CD4-positive, alpha-beta T cell treated with Interleukin-17A for 4 hours (primary cell): ENCODE measurements at regions not wholly inside any gene's neighbourhood (a gene's known extent, or its start where the extent isn't known, plus 50 kb on each side); places are given as distances from the start of the nearest gene placed in this dataset.
"Not testable (repeated sequence)": the region's sequence is repeated elsewhere in the genome, so short reads cannot be mapped to it uniquely, and the experiment has no call there.

ENCODE experiments used
- DNase-seq: peaks from one replicate; pipeline ENCODE4 v3.0.0-alpha.2; 2020; ENCODE audit warnings: mixed read lengths

- DNase-seq = no peak
Observed at GRCh38 chr1:80218112-80218511, 1211.6 kb upstream of the ADGRL4 start.

- DNase-seq = no peak
Observed at GRCh38 chr1:80217377-80217986, 1211.0 kb upstream of the ADGRL4 start.

- DNase-seq = no peak
Observed at GRCh38 chr1:80214888-80215540, 1208.5 kb upstream of the ADGRL4 start.

GRCh38 chr1:80212948-80213347, 1206.4 kb upstream of the ADGRL4 start:
- no peak for DNase-seq

GRCh38 chr1:80211691-80212380, 1205.3 kb upstream of the ADGRL4 start:
- DNase-seq = no peak

- no peak for DNase-seq
Observed at GRCh38 chr1:80202118-80202517, 1195.6 kb upstream of the ADGRL4 start.

GRCh38 chr1:80194221-80194620, 1187.7 kb upstream of the ADGRL4 start:
- DNase-seq = no peak

- no peak for DNase-seq
Observed at GRCh38 chr1:80181418-80181817, 1174.9 kb upstream of the ADGRL4 start.

- no peak for DNase-seq
Observed at GRCh38 chr1:80171631-80172030, 1165.1 kb upstream of the ADGRL4 start.

GRCh38 chr1:80170811-80171485, 1164.4 kb upstream of the ADGRL4 start:
- no peak for DNase-seq

- no peak for DNase-seq
Observed at GRCh38 chr1:80164150-80164549, 1157.6 kb upstream of the ADGRL4 start.

GRCh38 chr1:80163686-80164085, 1157.2 kb upstream of the ADGRL4 start:
- DNase-seq = no peak

GRCh38 chr1:80158771-80159170, 1152.2 kb upstream of the ADGRL4 start:
- DNase-seq = no peak

- DNase-seq = no peak
Observed at GRCh38 chr1:80158266-80158665, 1151.7 kb upstream of the ADGRL4 start.

- no peak for DNase-seq
Observed at GRCh38 chr1:80155371-80155770, 1148.8 kb upstream of the ADGRL4 start.

GRCh38 chr1:80154176-80154575, 1147.6 kb upstream of the ADGRL4 start:
- no peak for DNase-seq

GRCh38 chr1:80153762-80154161, 1147.2 kb upstream of the ADGRL4 start:
- DNase-seq = no peak

- no peak for DNase-seq
Observed at GRCh38 chr1:80143361-80143760, 1136.8 kb upstream of the ADGRL4 start.

- DNase-seq = not testable (repeated sequence)
Observed at GRCh38 chr1:80137946-80138602, 1131.5 kb upstream of the ADGRL4 start.

GRCh38 chr1:80113168-80114038, 1106.9 kb upstream of the ADGRL4 start:
- DNase-seq = no peak

GRCh38 chr1:80101159-80101558, 1094.6 kb upstream of the ADGRL4 start:
- no peak for DNase-seq

- no peak for DNase-seq
Observed at GRCh38 chr1:80099713-80100112, 1093.2 kb upstream of the ADGRL4 start.
